HepG2 (cell line): ENCODE measurements at regions not wholly inside any gene's neighbourhood (a gene's known extent, or its start where the extent isn't known, plus 50 kb on each side); places are given as distances from the start of the nearest gene placed in this dataset.

Experiments used
- ATAC-seq: fragments of 200-7000 bp; cut with Tn5 transposase; 3 replicates; pipeline ENCODE4 v1.9.1; 2020; ENCODE audit warnings: mild to moderate bottlenecking, moderate library complexity
- BruUV-seq: library from RNA; stranded (reverse); fragments of 400-500 nt; replicated peaks from 2 replicates; lab custom pipeline; 2021; lab: Mats Ljungman, UMichigan
- CTCF ChIA-PET: fragments of 300-600 bp; formaldehyde crosslinking; extraction: SDS; loops from one replicate; lab custom pipeline; 2021; ENCODE audit warnings: low total read pairs, inconsistent platforms, low intra/inter-chr PET ratio; lab: Yijun Ruan, JAX
- POLR2A ChIA-PET: fragments of 350-600 bp; sonication (Branson Sonifier 250); formaldehyde crosslinking; loops from one replicate; lab custom pipeline; 2020; ENCODE audit warnings: antibody characterized with exemption, inconsistent platforms; lab: Yijun Ruan, JAX
- DNase-seq: peaks from one replicate; pipeline ENCODE4 v3.0.0-alpha.2; 2015; ENCODE audit warnings: low spot score
- FAIRE-seq: peaks from 3 replicates; lab custom pipeline; 2011; peaks lifted over from hg19 to GRCh38; lab: Jason Lieb, UNC
- H2AFZ ChIP-seq: one replicate; pipeline ENCODE4 v1.6.1; 2011; ENCODE audit warnings: low read length, inconsistent platforms
- H3K27ac ChIP-seq: fragments of 300-600 bp; 3 replicates; pipeline ENCODE4 v1.8.0; 2011; ENCODE audit warnings: mixed run types, mild to moderate bottlenecking, mixed read lengths, low read length, inconsistent platforms; ENCODE audit not compliant: insufficient read depth; ENCODE audit errors: extremely low read length
- H3K27me3 ChIP-seq, 2 experiments: fragments of 200-600 bp in 1 of 2; 2 replicates in 1 of 2; 3 replicates in 1 of 2; pipeline versions ENCODE4 v1.6.0 to v1.8.0; 2011; ENCODE audit warnings: low read length in 2 of 2, mild to moderate bottlenecking in 2 of 2, moderate library complexity in 2 of 2, inconsistent platforms in 1 of 2; ENCODE audit not compliant: insufficient read depth in 2 of 2, control insufficient read depth in 1 of 2
- H3K36me3 ChIP-seq, 2 experiments: fragments of 200-600 bp in 1 of 2; replicated peaks in 1 of 2; 2 replicates in 1 of 2; 3 replicates in 1 of 2; pipeline versions ENCODE4 v1.5.1 to v1.8.0; 2011; ENCODE audit warnings: low read length in 2 of 2, inconsistent platforms in 1 of 2; ENCODE audit not compliant: insufficient read depth in 2 of 2, control insufficient read depth in 1 of 2
- H3K4me1 ChIP-seq: 2 replicates; pipeline ENCODE4 v1.5.1; 2012; ENCODE audit warnings: low read length, inconsistent platforms; ENCODE audit not compliant: insufficient read depth
- H3K4me2 ChIP-seq: 2 replicates; pipeline ENCODE4 v1.6.0; 2011; ENCODE audit warnings: low read depth, low read length, inconsistent platforms
- H3K4me3 ChIP-seq, 3 experiments: fragments of 200-600 bp in 1 of 3; sonication (generic), shearing (Covaris generic) in 1 of 3; replicated peaks in 1 of 3; 2 replicates each; pipeline ENCODE4 v1.5.1; 2011 to 2016; ENCODE audit warnings: low read length in 3 of 3, inconsistent platforms in 2 of 3, low read depth in 2 of 3, mild to moderate bottlenecking in 2 of 3, control low read depth in 1 of 3, mixed read lengths in 1 of 3; ENCODE audit not compliant: insufficient read depth in 1 of 3
- H3K79me2 ChIP-seq: one replicate; pipeline ENCODE4 v1.6.1; 2011; ENCODE audit warnings: low read length, inconsistent platforms; ENCODE audit not compliant: insufficient read depth
- H3K9ac ChIP-seq: 2 replicates; pipeline ENCODE4 v1.6.0; 2011; ENCODE audit warnings: mild to moderate bottlenecking, low read depth, low read length, inconsistent platforms; ENCODE audit not compliant: insufficient read depth
- H3K9me3 ChIP-seq: 2 replicates; pipeline ENCODE4 v1.5.1; 2012; ENCODE audit warnings: mild to moderate bottlenecking, low read length
- H4K20me1 ChIP-seq: 2 replicates; pipeline ENCODE4 v1.6.0; 2011; ENCODE audit warnings: inconsistent platforms, mild to moderate bottlenecking, low read length, moderate library complexity; ENCODE audit not compliant: insufficient read depth
- NFRKB ChIP-seq: fragments of 450-650 bp; IDR thresholded peaks from 2 replicates; pipeline ENCODE4 v1.6.1; 2017
- ZMAT3 ChIP-seq: sonication (generic); formaldehyde crosslinking; conservative IDR thresholded peaks from 2 replicates; pipeline ENCODE4 v1.7.0; 2021; ENCODE audit warnings: missing genetic modification reagents
- ZNF468 ChIP-seq: sonication (generic); formaldehyde crosslinking; IDR thresholded peaks from 2 replicates; pipeline ENCODE4 v1.8.0; 2022; ENCODE audit warnings: mild to moderate bottlenecking, moderate library complexity, missing genetic modification reagents
- ZNF546 ChIP-seq: sonication (generic); formaldehyde crosslinking; conservative IDR thresholded peaks from 2 replicates; pipeline ENCODE4 v1.8.1; 2023; ENCODE audit warnings: mild to moderate bottlenecking, missing genetic modification reagents
- ZNF761 ChIP-seq: sonication (generic); formaldehyde crosslinking; conservative IDR thresholded peaks from 2 replicates; pipeline ENCODE4 v1.4.0; 2020; ENCODE audit warnings: mild to moderate bottlenecking, missing genetic modification reagents
- ZNF878 ChIP-seq: sonication (generic); formaldehyde crosslinking; IDR thresholded peaks from 2 replicates; pipeline ENCODE4 v1.8.1; 2023; ENCODE audit warnings: mild to moderate bottlenecking, missing genetic modification reagents, moderate library complexity
- ZSCAN12 ChIP-seq: sonication (generic); formaldehyde crosslinking; IDR thresholded peaks from 2 replicates; pipeline ENCODE4 v1.9.0; 2021; ENCODE audit warnings: mild to moderate bottlenecking, missing genetic modification reagents
- WGBS: methylation state at CpG from one replicate; pipeline ENCODE4 v1.1.6; 2017; ENCODE audit warnings: low lambda C conversion rate; 5-methylcytosine and 5-hydroxymethylcytosine counted together
- in situ Hi-C: cut with HindIII; loops from 2 replicates; pipeline ENCODE4 v1.10.0; 2017; ENCODE audit warnings: low pct_unique_long_range_greater_than_20kb; ENCODE audit not compliant: extremely low pct_ligation_motif_present
- intact Hi-C: fragments of 100-400 bp; cut with micrococcal nuclease; formaldehyde crosslinking; loops from one replicate; pipeline ENCODE4 v1.10.0; 2022; ENCODE audit not compliant: unreplicated experiment
- TF ChIP-seq, protein P1 (sequence below): sonication (generic); formaldehyde crosslinking; IDR thresholded peaks from 2 replicates; pipeline ENCODE4 v1.5.0; 2020; ENCODE audit warnings: mild to moderate bottlenecking, missing genetic modification reagents
- TF ChIP-seq, protein P2 (sequence below): sonication (generic); formaldehyde crosslinking; IDR thresholded peaks from 2 replicates; pipeline ENCODE4 v1.4.0; 2020; ENCODE audit warnings: missing genetic modification reagents, borderline replicate concordance
- TF ChIP-seq, protein P3 (sequence below): IDR thresholded peaks from 2 replicates; pipeline ENCODE4 v1.6.1; 2018; ENCODE audit warnings: missing genetic modification reagents
- TF ChIP-seq, protein P4 (sequence below): sonication (generic); formaldehyde crosslinking; IDR thresholded peaks from 2 replicates; pipeline ENCODE4; 2020; ENCODE audit warnings: missing genetic modification reagents, mild to moderate bottlenecking, borderline replicate concordance
- TF ChIP-seq, protein P5 (sequence below): sonication (generic); formaldehyde crosslinking; IDR thresholded peaks from 2 replicates; pipeline ENCODE4 v1.4.0; 2020; ENCODE audit warnings: missing genetic modification reagents; ENCODE audit errors: not compliant biosample characterization
- TF ChIP-seq, protein P6 (sequence below): sonication (generic); formaldehyde crosslinking; IDR thresholded peaks from 2 replicates; pipeline ENCODE4 v1.4.0; 2020; ENCODE audit warnings: missing genetic modification reagents
- TF ChIP-seq, protein P7 (sequence below): sonication (generic); formaldehyde crosslinking; IDR thresholded peaks from 2 replicates; pipeline ENCODE4 v1.5.0; 2020; ENCODE audit warnings: missing genetic modification reagents

DNA sequence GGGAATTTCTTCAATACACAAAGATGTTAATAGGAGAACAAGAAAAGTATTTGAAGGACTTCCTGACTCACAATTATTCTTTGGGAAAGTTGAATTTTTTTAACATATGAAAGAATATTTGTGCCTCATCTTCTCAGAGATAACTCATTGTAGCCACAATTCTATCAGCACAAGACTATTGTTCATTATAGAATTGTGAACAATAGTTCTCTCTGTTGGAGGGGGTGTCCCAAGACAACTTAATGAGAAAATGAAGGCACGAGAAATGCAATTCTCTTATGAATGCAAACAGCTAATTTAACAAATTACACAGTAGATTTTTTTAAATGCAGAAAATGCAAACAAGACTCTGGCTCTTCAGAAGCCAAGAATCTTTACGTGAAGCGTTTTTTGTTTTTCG is 157.0 kb downstream of the BARD1 start:
- ATAC-seq: no peak
- Histone ChIP-seq H3K36me3 (no peaks in the 10 kb centered on the region), H3K4me3 (no peak overlapping the region), H3K4me2 (no peak overlapping the region), H4K20me1 (no peaks in the 10 kb centered on the region), H3K9me3 (no peaks in the 10 kb centered on the region), H3K9ac (no peak overlapping the region), H2AFZ (no peak overlapping the region), H3K4me1 (no peaks in the 10 kb centered on the region), H3K27ac (no peak overlapping the region), H3K79me2 (no peaks in the 10 kb centered on the region), H3K27me3 (no peaks in the 10 kb centered on the region)
- DNase-seq: no peak
- TF ChIP-seq, protein P1, sequence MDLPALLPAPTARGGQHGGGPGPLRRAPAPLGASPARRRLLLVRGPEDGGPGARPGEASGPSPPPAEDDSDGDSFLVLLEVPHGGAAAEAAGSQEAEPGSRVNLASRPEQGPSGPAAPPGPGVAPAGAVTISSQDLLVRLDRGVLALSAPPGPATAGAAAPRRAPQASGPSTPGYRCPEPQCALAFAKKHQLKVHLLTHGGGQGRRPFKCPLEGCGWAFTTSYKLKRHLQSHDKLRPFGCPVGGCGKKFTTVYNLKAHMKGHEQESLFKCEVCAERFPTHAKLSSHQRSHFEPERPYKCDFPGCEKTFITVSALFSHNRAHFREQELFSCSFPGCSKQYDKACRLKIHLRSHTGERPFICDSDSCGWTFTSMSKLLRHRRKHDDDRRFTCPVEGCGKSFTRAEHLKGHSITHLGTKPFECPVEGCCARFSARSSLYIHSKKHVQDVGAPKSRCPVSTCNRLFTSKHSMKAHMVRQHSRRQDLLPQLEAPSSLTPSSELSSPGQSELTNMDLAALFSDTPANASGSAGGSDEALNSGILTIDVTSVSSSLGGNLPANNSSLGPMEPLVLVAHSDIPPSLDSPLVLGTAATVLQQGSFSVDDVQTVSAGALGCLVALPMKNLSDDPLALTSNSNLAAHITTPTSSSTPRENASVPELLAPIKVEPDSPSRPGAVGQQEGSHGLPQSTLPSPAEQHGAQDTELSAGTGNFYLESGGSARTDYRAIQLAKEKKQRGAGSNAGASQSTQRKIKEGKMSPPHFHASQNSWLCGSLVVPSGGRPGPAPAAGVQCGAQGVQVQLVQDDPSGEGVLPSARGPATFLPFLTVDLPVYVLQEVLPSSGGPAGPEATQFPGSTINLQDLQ (CRISPR knock-in tag): no peak
- TF ChIP-seq, protein P2, sequence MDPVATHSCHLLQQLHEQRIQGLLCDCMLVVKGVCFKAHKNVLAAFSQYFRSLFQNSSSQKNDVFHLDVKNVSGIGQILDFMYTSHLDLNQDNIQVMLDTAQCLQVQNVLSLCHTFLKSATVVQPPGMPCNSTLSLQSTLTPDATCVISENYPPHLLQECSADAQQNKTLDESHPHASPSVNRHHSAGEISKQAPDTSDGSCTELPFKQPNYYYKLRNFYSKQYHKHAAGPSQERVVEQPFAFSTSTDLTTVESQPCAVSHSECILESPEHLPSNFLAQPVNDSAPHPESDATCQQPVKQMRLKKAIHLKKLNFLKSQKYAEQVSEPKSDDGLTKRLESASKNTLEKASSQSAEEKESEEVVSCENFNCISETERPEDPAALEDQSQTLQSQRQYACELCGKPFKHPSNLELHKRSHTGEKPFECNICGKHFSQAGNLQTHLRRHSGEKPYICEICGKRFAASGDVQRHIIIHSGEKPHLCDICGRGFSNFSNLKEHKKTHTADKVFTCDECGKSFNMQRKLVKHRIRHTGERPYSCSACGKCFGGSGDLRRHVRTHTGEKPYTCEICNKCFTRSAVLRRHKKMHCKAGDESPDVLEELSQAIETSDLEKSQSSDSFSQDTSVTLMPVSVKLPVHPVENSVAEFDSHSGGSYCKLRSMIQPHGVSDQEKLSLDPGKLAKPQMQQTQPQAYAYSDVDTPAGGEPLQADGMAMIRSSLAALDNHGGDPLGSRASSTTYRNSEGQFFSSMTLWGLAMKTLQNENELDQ (CRISPR knock-in tag): no peak
- TF ChIP-seq, protein P3, sequence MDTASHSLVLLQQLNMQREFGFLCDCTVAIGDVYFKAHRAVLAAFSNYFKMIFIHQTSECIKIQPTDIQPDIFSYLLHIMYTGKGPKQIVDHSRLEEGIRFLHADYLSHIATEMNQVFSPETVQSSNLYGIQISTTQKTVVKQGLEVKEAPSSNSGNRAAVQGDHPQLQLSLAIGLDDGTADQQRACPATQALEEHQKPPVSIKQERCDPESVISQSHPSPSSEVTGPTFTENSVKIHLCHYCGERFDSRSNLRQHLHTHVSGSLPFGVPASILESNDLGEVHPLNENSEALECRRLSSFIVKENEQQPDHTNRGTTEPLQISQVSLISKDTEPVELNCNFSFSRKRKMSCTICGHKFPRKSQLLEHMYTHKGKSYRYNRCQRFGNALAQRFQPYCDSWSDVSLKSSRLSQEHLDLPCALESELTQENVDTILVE (CRISPR knock-in tag): no peak
- TF ChIP-seq ZNF761 (CRISPR knock-in tag) (no peak), NFRKB (no peak), ZSCAN12 (no peak), ZNF878 (CRISPR knock-in tag) (no peak), ZNF546 (CRISPR knock-in tag) (no peak), ZMAT3 (CRISPR knock-in tag) (no peak), ZNF468 (CRISPR knock-in tag) (no peak)
- TF ChIP-seq, protein P4, sequence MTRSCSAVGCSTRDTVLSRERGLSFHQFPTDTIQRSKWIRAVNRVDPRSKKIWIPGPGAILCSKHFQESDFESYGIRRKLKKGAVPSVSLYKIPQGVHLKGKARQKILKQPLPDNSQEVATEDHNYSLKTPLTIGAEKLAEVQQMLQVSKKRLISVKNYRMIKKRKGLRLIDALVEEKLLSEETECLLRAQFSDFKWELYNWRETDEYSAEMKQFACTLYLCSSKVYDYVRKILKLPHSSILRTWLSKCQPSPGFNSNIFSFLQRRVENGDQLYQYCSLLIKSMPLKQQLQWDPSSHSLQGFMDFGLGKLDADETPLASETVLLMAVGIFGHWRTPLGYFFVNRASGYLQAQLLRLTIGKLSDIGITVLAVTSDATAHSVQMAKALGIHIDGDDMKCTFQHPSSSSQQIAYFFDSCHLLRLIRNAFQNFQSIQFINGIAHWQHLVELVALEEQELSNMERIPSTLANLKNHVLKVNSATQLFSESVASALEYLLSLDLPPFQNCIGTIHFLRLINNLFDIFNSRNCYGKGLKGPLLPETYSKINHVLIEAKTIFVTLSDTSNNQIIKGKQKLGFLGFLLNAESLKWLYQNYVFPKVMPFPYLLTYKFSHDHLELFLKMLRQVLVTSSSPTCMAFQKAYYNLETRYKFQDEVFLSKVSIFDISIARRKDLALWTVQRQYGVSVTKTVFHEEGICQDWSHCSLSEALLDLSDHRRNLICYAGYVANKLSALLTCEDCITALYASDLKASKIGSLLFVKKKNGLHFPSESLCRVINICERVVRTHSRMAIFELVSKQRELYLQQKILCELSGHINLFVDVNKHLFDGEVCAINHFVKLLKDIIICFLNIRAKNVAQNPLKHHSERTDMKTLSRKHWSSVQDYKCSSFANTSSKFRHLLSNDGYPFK (CRISPR knock-in tag): no peak
- TF ChIP-seq, protein P5, sequence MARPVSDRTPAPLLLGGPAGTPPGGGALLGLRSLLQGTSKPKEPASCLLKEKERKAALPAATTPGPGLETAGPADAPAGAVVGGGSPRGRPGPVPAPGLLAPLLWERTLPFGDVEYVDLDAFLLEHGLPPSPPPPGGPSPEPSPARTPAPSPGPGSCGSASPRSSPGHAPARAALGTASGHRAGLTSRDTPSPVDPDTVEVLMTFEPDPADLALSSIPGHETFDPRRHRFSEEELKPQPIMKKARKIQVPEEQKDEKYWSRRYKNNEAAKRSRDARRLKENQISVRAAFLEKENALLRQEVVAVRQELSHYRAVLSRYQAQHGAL (CRISPR knock-in tag): no peak
- TF ChIP-seq, protein P6, sequence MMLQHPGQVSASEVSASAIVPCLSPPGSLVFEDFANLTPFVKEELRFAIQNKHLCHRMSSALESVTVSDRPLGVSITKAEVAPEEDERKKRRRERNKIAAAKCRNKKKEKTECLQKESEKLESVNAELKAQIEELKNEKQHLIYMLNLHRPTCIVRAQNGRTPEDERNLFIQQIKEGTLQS (CRISPR knock-in tag): no peak
- TF ChIP-seq, protein P7, sequence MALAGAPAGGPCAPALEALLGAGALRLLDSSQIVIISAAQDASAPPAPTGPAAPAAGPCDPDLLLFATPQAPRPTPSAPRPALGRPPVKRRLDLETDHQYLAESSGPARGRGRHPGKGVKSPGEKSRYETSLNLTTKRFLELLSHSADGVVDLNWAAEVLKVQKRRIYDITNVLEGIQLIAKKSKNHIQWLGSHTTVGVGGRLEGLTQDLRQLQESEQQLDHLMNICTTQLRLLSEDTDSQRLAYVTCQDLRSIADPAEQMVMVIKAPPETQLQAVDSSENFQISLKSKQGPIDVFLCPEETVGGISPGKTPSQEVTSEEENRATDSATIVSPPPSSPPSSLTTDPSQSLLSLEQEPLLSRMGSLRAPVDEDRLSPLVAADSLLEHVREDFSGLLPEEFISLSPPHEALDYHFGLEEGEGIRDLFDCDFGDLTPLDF (CRISPR knock-in tag): no peak
- no peak for FAIRE-seq
- no TSS peak for BruUV-seq
- POLR2A ChIA-PET: no interaction called here
- WGBS: 4% methylated on average over 4 of the region's 4 CpGs
- CTCF ChIA-PET: no interaction called here
- intact Hi-C loops (no loop called here), in situ Hi-C loops (no loop called here)
